H9 (cell line): ENCODE measurements at regions not wholly inside any gene's neighbourhood (a gene's known extent, or its start where the extent isn't known, plus 50 kb on each side); places are given as distances from the start of the nearest gene placed in this dataset.

Source experiments
- DNase-seq: peaks from one replicate; pipeline ENCODE4 v3.0.0-alpha.2; 2017
- H2AFZ ChIP-seq: one replicate; pipeline ENCODE4 v1.6.1; 2013; ENCODE audit warnings: mild to moderate bottlenecking, low read length, control low read depth, moderate library complexity
- H2AK5ac ChIP-seq: 2 replicates; pipeline ENCODE4 v1.6.1; 2013; ENCODE audit warnings: low read length, control low read depth, mixed read lengths; ENCODE audit not compliant: insufficient read length
- H2BK120ac ChIP-seq: one replicate; pipeline ENCODE4 v1.6.1; 2013; ENCODE audit warnings: low read depth, mild to moderate bottlenecking, low read length, control low read depth, inconsistent platforms; ENCODE audit not compliant: poor library complexity, severe bottlenecking
- H2BK12ac ChIP-seq: 2 replicates; pipeline ENCODE4 v1.6.1; 2013; ENCODE audit warnings: low read length, control low read depth, mixed read lengths, low read depth; ENCODE audit not compliant: insufficient read length
- H2BK15ac ChIP-seq: 2 replicates; pipeline ENCODE4 v1.6.1; 2013; ENCODE audit warnings: low read depth, low read length, control low read depth
- H2BK20ac ChIP-seq: one replicate; pipeline ENCODE4 v1.6.1; 2013; ENCODE audit warnings: low read depth, mild to moderate bottlenecking, low read length, control low read depth, inconsistent platforms; ENCODE audit not compliant: poor library complexity, severe bottlenecking
- H2BK5ac ChIP-seq: 2 replicates; pipeline ENCODE4 v1.6.1; 2013; ENCODE audit warnings: low read length, control low read depth, mixed read lengths; ENCODE audit not compliant: insufficient read length
- H3K14ac ChIP-seq: 2 replicates; pipeline ENCODE4 v1.6.1; 2013; ENCODE audit warnings: low read length, control low read depth; ENCODE audit not compliant: insufficient read depth
- H3K18ac ChIP-seq: 2 replicates; pipeline ENCODE4 v1.6.1; 2013; ENCODE audit warnings: low read depth, mild to moderate bottlenecking, mixed read lengths, low read length, control low read depth; ENCODE audit not compliant: insufficient read length
- H3K23ac ChIP-seq: 2 replicates; pipeline ENCODE4 v1.6.1; 2013; ENCODE audit warnings: low read length, control low read depth, mixed read lengths, low read depth; ENCODE audit not compliant: insufficient read length
- H3K23me2 ChIP-seq: 2 replicates; pipeline ENCODE4 v1.6.1; 2013; ENCODE audit warnings: low read depth, mild to moderate bottlenecking, mixed read lengths, low read length, control low read depth; ENCODE audit not compliant: insufficient read length, poor library complexity, severe bottlenecking
- H3K27ac ChIP-seq: 2 replicates; pipeline ENCODE4 v1.5.1; 2013; ENCODE audit warnings: low read length, control low read depth, mixed read lengths, low read depth; ENCODE audit not compliant: insufficient read length
- H3K27me3 ChIP-seq: 2 replicates; pipeline ENCODE4 v1.6.1; 2013; ENCODE audit warnings: low read length, control low read depth, inconsistent platforms; ENCODE audit not compliant: insufficient read depth
- H3K4ac ChIP-seq: 2 replicates; pipeline ENCODE4 v1.6.1; 2013; ENCODE audit warnings: low read depth, mild to moderate bottlenecking, control low read depth, inconsistent platforms, low read length, moderate library complexity
- H3K4me1 ChIP-seq: 2 replicates; pipeline ENCODE4 v1.6.1; 2013; ENCODE audit warnings: low read length, control low read depth, inconsistent platforms; ENCODE audit not compliant: insufficient read depth
- H3K4me2 ChIP-seq: 2 replicates; pipeline ENCODE4 v1.6.1; 2013; ENCODE audit warnings: low read length, control low read depth, mixed read lengths; ENCODE audit not compliant: insufficient read length, insufficient read depth
- H3K56ac ChIP-seq: 2 replicates; pipeline ENCODE4 v1.6.1; 2013; ENCODE audit warnings: low read depth, mild to moderate bottlenecking, mixed read lengths, low read length, control low read depth; ENCODE audit not compliant: insufficient read length
- H3K79me1 ChIP-seq: 2 replicates; pipeline ENCODE4 v1.6.1; 2013; ENCODE audit warnings: low read depth, mild to moderate bottlenecking, moderate library complexity, low read length, control low read depth, inconsistent platforms; ENCODE audit not compliant: insufficient read depth, poor library complexity, severe bottlenecking
- H3K79me2 ChIP-seq: 2 replicates; pipeline ENCODE4 v1.6.1; 2013; ENCODE audit warnings: low read length, control low read depth, inconsistent platforms; ENCODE audit not compliant: insufficient read depth
- H3K9ac ChIP-seq: 2 replicates; pipeline ENCODE4 v1.6.1; 2013; ENCODE audit warnings: low read length, control low read depth, mixed read lengths; ENCODE audit not compliant: insufficient read length; ENCODE audit errors: extremely low read depth
- H3K9me3 ChIP-seq: one replicate; pipeline ENCODE4 v1.6.1; 2013; ENCODE audit warnings: low read depth, low read length, inconsistent platforms; ENCODE audit not compliant: control insufficient read depth
- H3T11ph ChIP-seq: one replicate; pipeline ENCODE4 v1.6.1; 2013; ENCODE audit warnings: mild to moderate bottlenecking, low read length, control low read depth, inconsistent platforms
- H4K20me1 ChIP-seq: one replicate; pipeline ENCODE4 v1.6.1; 2013; ENCODE audit not compliant: control insufficient read depth, insufficient read length, insufficient read depth
- H4K5ac ChIP-seq: 2 replicates; pipeline ENCODE4 v1.6.1; 2013; ENCODE audit warnings: low read depth, mild to moderate bottlenecking, mixed read lengths, low read length, control low read depth; ENCODE audit not compliant: insufficient read length
- H4K8ac ChIP-seq: replicated peaks from 2 replicates; pipeline ENCODE4 v1.6.1; 2013; ENCODE audit warnings: low read length, control low read depth, mixed read lengths, low read depth; ENCODE audit not compliant: insufficient read length
- H4K91ac ChIP-seq: 2 replicates; pipeline ENCODE4 v1.6.1; 2013; ENCODE audit warnings: low read depth, mild to moderate bottlenecking, moderate library complexity, mixed read lengths, low read length, control low read depth; ENCODE audit not compliant: insufficient read length
- H3K27ac Mint-ChIP-seq, 3 experiments: 2 replicates in 2 of 3; 3 replicates in 1 of 3; pipeline ENCODE4 v1.8.0; 2020 to 2021; ENCODE audit warnings: mixed read lengths in 3 of 3, mild to moderate bottlenecking in 1 of 3, moderate library complexity in 1 of 3
- H3K27me3 Mint-ChIP-seq: 2 replicates; pipeline ENCODE4 v1.8.0; 2021; ENCODE audit warnings: low read depth, mild to moderate bottlenecking, moderate library complexity, mixed read lengths
- H3K36me3 Mint-ChIP-seq, 3 experiments: 2 replicates in 2 of 3; 3 replicates in 1 of 3; pipeline ENCODE4 v1.8.0; 2020 to 2021; ENCODE audit warnings: low read depth in 3 of 3, mixed read lengths in 3 of 3; ENCODE audit not compliant: insufficient read depth in 1 of 3
- H3K4me1 Mint-ChIP-seq, 2 experiments: 2 replicates each; pipeline ENCODE4 v1.8.0; 2020; ENCODE audit warnings: mixed read lengths in 2 of 2
- H3K4me3 Mint-ChIP-seq, 2 experiments: 2 replicates in 1 of 2; 3 replicates in 1 of 2; pipeline ENCODE4 v1.8.0; 2020 to 2021; ENCODE audit warnings: mild to moderate bottlenecking in 2 of 2, mixed read lengths in 2 of 2, moderate library complexity in 1 of 2
- H3K9me3 Mint-ChIP-seq, 2 experiments: 2 replicates in 1 of 2; 3 replicates in 1 of 2; pipeline ENCODE4 v1.8.0; 2020; ENCODE audit warnings: mild to moderate bottlenecking in 2 of 2, mixed read lengths in 2 of 2, moderate library complexity in 1 of 2
- WGBS: extraction: QIAGEN DNeasy Blood & Tissue Kit; methylation state at CpG from one replicate; pipeline ENCODE4 v1.1.7; 2013; ENCODE audit warnings: missing lambda C conversion rate, low lambda C conversion rate, mixed read lengths; ENCODE audit not compliant: insufficient read length; ENCODE audit errors: extremely low coverage; 5-methylcytosine and 5-hydroxymethylcytosine counted together
- TF ChIP-seq, protein P1 (sequence below): fragments of 200-600 bp; sonication (generic); conservative IDR thresholded peaks from 3 replicates; pipeline ENCODE4 v1.8.0; 2021; ENCODE audit warnings: antibody characterized with exemption, mild to moderate bottlenecking

DNA sequence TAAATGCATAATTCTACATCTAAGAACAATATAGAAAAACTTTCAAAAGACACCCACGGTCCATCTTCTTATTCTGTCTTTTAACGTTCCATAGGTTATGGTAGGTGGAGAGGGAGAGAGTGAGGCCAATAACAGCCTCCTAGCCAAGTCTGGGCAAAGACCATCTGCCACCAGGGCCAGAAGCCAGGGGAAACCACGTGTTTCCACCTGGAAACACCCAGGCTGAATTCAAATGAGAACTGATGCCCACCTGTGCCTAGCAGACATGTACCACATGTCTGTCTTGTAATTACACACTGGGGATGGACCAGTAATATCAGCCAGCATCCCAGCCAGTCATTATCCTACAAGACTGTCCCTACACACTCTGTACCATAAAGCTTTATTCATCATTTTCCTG, 1573.1 kb downstream of the EFNB2 start:
- WGBS: no CpG with 5 or more reads among the region's 3 CpGs
- Histone ChIP-seq H2BK15ac (no peak overlapping the region), H3K27ac (no peak overlapping the region), H3K79me2 (no peaks in the 10 kb centered on the region), H3K23me2 (no peaks in the 10 kb centered on the region), H3K4me2 (no peak overlapping the region), H3K27me3 (no peaks in the 10 kb centered on the region), H3K4me1 (no peaks in the 10 kb centered on the region), H3K9ac (no peak overlapping the region), H2BK20ac (no peak overlapping the region), H3K9me3 (no peaks in the 10 kb centered on the region), H2BK5ac (no peak overlapping the region), H2AFZ (no peak overlapping the region), H3K56ac (no peak overlapping the region), H2AK5ac (no peak overlapping the region), H3K23ac (no peak overlapping the region), H4K8ac (no peak overlapping the region), H2BK12ac (no peak overlapping the region), H3K18ac (no peak overlapping the region), H3K14ac (no peak overlapping the region), H4K91ac (no peak overlapping the region), H4K5ac (no peak overlapping the region), H3K79me1 (no peaks in the 10 kb centered on the region), H3T11ph (no peak overlapping the region), H2BK120ac (no peak overlapping the region), H3K4ac (no peak overlapping the region), H4K20me1 (no peaks in the 10 kb centered on the region)
- no peak overlapping the region for H3K27ac Mint-ChIP-seq
- H3K4me1 Mint-ChIP-seq: no peaks in the 10 kb centered on the region
- no peak overlapping the region for H3K4me3 Mint-ChIP-seq
- H3K27me3 Mint-ChIP-seq: no peaks in the 10 kb centered on the region
- no peak for DNase-seq
- H3K9me3 Mint-ChIP-seq: no peaks in the 10 kb centered on the region; a peak in 1 of 5 replicates
- no peaks in the 10 kb centered on the region for H3K36me3 Mint-ChIP-seq
- TF ChIP-seq, protein P1, sequence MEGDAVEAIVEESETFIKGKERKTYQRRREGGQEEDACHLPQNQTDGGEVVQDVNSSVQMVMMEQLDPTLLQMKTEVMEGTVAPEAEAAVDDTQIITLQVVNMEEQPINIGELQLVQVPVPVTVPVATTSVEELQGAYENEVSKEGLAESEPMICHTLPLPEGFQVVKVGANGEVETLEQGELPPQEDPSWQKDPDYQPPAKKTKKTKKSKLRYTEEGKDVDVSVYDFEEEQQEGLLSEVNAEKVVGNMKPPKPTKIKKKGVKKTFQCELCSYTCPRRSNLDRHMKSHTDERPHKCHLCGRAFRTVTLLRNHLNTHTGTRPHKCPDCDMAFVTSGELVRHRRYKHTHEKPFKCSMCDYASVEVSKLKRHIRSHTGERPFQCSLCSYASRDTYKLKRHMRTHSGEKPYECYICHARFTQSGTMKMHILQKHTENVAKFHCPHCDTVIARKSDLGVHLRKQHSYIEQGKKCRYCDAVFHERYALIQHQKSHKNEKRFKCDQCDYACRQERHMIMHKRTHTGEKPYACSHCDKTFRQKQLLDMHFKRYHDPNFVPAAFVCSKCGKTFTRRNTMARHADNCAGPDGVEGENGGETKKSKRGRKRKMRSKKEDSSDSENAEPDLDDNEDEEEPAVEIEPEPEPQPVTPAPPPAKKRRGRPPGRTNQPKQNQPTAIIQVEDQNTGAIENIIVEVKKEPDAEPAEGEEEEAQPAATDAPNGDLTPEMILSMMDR: no peak
